Ascending aorta (tissue), 2 donors: ENCODE measurements at regions not wholly inside any gene's neighbourhood (a gene's known extent, or its start where the extent isn't known, plus 50 kb on each side); places are given as distances from the start of the nearest gene placed in this dataset.

Source experiments
- DNase-seq, 2 donors: peaks; one replicate each; pipeline ENCODE4 v3.0.0-alpha.2; 2019; ENCODE audit warnings: low spot score in 2 of 2
- H3K27ac ChIP-seq, 2 donors: fragments of 200-600 bp; sonication (generic); one replicate each; pipeline ENCODE4 v1.5.1; 2016 to 2017; ENCODE audit warnings: mild to moderate bottlenecking in 1 of 2
- H3K27me3 ChIP-seq: fragments of 200-600 bp; sonication (generic); one replicate; pipeline ENCODE4 v1.5.1; 2017
- H3K36me3 ChIP-seq, 2 donors: fragments of 200-600 bp; sonication (generic); one replicate each; pipeline ENCODE4 v1.5.1; 2016
- H3K4me1 ChIP-seq, 2 donors: fragments of 200-600 bp; sonication (generic); one replicate each; pipeline ENCODE4 v1.5.1; 2016 to 2017; ENCODE audit warnings: mild to moderate bottlenecking in 1 of 2
- H3K4me3 ChIP-seq, 2 donors: fragments of 200-600 bp; sonication (generic); one replicate each; pipeline ENCODE4 v1.5.1; 2016 to 2017; ENCODE audit warnings: mild to moderate bottlenecking in 1 of 2
- H3K9me3 ChIP-seq, 2 donors: fragments of 200-600 bp; sonication (generic); one replicate each; pipeline ENCODE4 v1.5.1; 2016
- intact Hi-C: fragments of 100-400 bp; cut with DNase I; formaldehyde crosslinking; loops from one replicate; pipeline ENCODE4 v1.15.1; 2023
- TF ChIP-seq, protein P1 (sequence below), 3 experiments: fragments of 200-600 bp in 2 of 3; fragments of 450-650 bp in 1 of 3; sonication (generic) in 2 of 3; IDR thresholded peaks; one replicate each; pipeline ENCODE4 v1.5.1; 2016 to 2019; ENCODE audit warnings: antibody characterized with exemption in 3 of 3, mild to moderate bottlenecking in 1 of 3, moderate library complexity in 1 of 3

DNA sequence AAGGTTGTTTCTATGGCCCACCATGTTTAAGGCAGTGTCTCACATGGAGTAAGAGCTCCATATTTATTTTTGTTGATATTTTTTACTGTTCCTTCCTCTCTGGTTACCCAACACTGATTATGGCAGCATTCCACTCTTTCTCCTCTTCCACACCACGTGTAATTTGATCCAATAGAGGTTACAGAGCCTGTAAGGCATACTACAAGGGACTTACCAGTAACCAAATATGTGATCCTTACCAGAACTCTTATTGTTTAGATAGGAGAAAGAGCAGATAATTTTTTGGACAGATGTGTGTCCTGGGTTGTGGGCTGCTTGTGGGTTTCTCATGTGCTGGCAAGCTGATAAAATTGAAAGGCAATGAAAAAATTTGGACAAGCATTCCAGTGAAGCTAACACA, 261.3 kb downstream of the TMEM167A start:
- H3K4me1 ChIP-seq, result no peaks in the 10 kb centered on the region
- intact Hi-C loops, result no loop called here
- H3K27me3 ChIP-seq, result no peaks in the 10 kb centered on the region
- no peak for DNase-seq
- no peaks in the 10 kb centered on the region for H3K36me3 ChIP-seq
- no peak overlapping the region for H3K27ac ChIP-seq
- TF ChIP-seq, protein P1, sequence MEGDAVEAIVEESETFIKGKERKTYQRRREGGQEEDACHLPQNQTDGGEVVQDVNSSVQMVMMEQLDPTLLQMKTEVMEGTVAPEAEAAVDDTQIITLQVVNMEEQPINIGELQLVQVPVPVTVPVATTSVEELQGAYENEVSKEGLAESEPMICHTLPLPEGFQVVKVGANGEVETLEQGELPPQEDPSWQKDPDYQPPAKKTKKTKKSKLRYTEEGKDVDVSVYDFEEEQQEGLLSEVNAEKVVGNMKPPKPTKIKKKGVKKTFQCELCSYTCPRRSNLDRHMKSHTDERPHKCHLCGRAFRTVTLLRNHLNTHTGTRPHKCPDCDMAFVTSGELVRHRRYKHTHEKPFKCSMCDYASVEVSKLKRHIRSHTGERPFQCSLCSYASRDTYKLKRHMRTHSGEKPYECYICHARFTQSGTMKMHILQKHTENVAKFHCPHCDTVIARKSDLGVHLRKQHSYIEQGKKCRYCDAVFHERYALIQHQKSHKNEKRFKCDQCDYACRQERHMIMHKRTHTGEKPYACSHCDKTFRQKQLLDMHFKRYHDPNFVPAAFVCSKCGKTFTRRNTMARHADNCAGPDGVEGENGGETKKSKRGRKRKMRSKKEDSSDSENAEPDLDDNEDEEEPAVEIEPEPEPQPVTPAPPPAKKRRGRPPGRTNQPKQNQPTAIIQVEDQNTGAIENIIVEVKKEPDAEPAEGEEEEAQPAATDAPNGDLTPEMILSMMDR (IDR thresholded peaks at IDR 0.05), result no peak
- no peaks in the 10 kb centered on the region for H3K9me3 ChIP-seq
- no peak overlapping the region for H3K4me3 ChIP-seq

DNA sequence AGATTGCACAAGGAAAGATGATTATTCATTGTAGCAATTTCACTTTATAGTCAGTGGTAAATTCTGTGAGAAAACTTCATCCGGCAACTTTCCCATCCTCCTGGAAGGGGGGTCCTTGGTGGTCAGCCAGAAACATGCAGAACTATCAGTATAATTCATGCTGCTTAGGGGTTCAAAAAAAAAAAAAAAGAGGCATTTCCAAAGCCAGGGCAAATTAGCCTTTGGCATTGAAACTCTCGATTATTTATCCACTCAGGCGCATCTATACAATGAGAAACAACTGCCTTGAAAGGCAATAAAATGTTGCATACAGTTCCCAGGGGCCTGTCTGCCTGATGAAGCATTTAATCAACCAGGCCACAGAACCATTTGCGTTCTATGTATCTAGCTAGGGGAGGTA, 263.3 kb downstream of the TMEM167A start:
- DNase-seq, result no peak
- Histone ChIP-seq H3K4me3 (no peak overlapping the region), H3K27me3 (no peaks in the 10 kb centered on the region), H3K4me1 (no peaks in the 10 kb centered on the region), H3K27ac (no peak overlapping the region), H3K9me3 (no peaks in the 10 kb centered on the region), H3K36me3 (no peaks in the 10 kb centered on the region)
- TF ChIP-seq, protein P1 (IDR thresholded peaks at IDR 0.05), result no peak
- intact Hi-C loops, result no loop called here

- H3K27ac ChIP-seq, result no peak overlapping the region
- no peaks in the 10 kb centered on the region for H3K4me1 ChIP-seq
- H3K27me3 ChIP-seq, result no peaks in the 10 kb centered on the region
- no peak overlapping the region for H3K4me3 ChIP-seq
- DNase-seq, result no peak
- intact Hi-C loops, result no loop called here
- H3K9me3 ChIP-seq, result no peaks in the 10 kb centered on the region
- H3K36me3 ChIP-seq, result no peaks in the 10 kb centered on the region
- TF ChIP-seq, protein P1 (IDR thresholded peaks at IDR 0.05), result no peak
These were observed 264.6 kb downstream of the TMEM167A start for GRCh38 chr5:82812575-82812974.

- Histone ChIP-seq H3K27ac (no peak overlapping the region), H3K36me3 (no peaks in the 10 kb centered on the region), H3K9me3 (no peaks in the 10 kb centered on the region), H3K4me3 (no peak overlapping the region), H3K4me1 (no peaks in the 10 kb centered on the region), H3K27me3 (no peaks in the 10 kb centered on the region)
- intact Hi-C loops, result no loop called here
- no peak for DNase-seq
- TF ChIP-seq, protein P1 (IDR thresholded peaks at IDR 0.05), result no peak
These were observed 265.7 kb downstream of the TMEM167A start for GRCh38 chr5:82811490-82811889.

DNA sequence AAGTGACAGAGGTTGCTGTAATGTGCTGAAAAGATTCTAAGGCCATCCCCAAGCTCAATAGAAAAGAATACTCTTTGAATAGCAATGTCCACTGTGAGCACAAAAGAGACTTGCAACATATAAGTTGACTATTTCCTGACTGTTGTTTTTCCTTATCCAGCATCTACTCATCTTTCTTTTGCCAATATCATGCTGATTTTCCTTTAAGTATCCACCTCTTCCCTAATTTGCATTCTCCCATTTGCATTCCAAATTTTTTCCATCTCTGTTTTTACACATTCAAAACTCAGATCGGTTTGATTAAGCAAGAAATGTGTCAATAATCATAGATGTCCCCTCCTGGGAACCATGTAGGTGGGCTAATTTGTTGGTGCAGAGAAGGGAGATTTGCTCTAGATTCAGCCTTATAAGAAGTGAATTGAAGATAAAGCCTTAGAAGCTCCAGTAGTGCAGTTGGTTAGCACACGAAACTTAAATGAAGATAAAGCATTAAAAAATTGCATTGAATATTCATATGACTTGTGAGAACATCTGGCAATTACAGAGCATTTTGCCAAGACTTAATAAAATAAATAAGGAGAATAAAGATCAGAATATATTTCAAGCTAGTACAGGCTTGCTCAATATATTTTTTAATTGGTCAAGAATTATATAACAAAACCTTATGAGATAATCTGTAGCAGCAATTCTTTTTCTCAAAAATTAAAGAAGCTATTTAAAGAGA, 267.6 kb downstream of the TMEM167A start:
- intact Hi-C loops, result no loop called here
- Histone ChIP-seq H3K27ac (no peak overlapping the region), H3K27me3 (no peaks in the 10 kb centered on the region), H3K9me3 (no peaks in the 10 kb centered on the region), H3K4me3 (no peak overlapping the region), H3K4me1 (no peaks in the 10 kb centered on the region), H3K36me3 (no peaks in the 10 kb centered on the region)
- DNase-seq, result no peak
- TF ChIP-seq, protein P1 (IDR thresholded peaks at IDR 0.05), result no peak

DNA sequence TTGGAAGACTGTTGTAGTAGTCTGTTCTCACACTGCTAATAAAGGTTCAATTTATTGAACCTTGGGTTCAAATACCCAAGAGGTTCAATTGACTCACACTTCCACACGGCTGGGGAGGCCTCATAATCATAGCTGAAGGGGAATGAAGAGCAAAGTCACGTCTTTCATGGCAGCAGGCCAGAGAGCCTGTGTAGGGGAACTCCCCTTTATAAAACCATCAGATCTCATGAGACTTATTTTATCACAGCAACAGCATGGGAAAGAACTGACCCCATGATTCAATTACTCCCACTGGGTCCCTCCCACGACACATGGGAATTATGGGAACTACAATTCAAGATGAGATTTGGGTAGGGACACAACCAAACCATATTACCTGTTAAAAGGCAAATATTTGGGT, 268.2 kb downstream of the TMEM167A start:
- TF ChIP-seq, protein P1 (IDR thresholded peaks at IDR 0.05), result no peak
- Histone ChIP-seq H3K36me3 (no peaks in the 10 kb centered on the region), H3K27ac (no peak overlapping the region), H3K27me3 (no peaks in the 10 kb centered on the region), H3K9me3 (no peaks in the 10 kb centered on the region), H3K4me1 (no peaks in the 10 kb centered on the region), H3K4me3 (no peak overlapping the region)
- no peak for DNase-seq
- intact Hi-C loops, result no loop called here
